Neural progenitor cell (in vitro differentiated cells): ENCODE measurements at regions not wholly inside any gene's neighbourhood (a gene's known extent, or its start where the extent isn't known, plus 50 kb on each side); places are given as distances from the start of the nearest gene placed in this dataset.

Source experiments
- EZH2 ChIP-seq: fragments of 200-600 bp; sonication (generic); IDR thresholded peaks from 2 replicates; pipeline ENCODE4 v1.6.1; 2017; ENCODE audit warnings: antibody characterized with exemption, mild to moderate bottlenecking, moderate library complexity
- TF ChIP-seq, protein P1 (sequence below): fragments of 200-600 bp; sonication (generic); IDR thresholded peaks from 2 replicates; pipeline ENCODE4 v1.5.1; 2017; ENCODE audit warnings: antibody characterized with exemption, mild to moderate bottlenecking

DNA sequence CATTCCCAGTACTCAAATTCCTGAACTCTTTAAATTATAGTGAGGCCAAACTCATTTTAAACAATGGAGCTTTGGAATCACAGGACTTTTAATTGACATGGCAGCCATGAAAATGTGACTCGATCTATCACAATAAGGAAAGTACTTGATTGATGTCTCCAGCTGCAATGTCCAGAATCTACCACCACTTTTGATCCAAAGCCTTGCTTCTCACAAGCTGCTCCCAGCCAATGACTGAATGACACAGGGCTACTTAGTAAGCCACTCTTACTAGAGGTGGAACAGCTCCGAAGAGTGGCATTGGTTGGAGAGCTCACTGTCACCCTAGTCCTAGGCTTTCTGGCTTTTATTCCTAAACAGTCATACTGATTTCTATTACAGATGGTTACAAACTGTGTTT, 270.1 kb downstream of the IRS1 start:
- TF ChIP-seq, protein P1, sequence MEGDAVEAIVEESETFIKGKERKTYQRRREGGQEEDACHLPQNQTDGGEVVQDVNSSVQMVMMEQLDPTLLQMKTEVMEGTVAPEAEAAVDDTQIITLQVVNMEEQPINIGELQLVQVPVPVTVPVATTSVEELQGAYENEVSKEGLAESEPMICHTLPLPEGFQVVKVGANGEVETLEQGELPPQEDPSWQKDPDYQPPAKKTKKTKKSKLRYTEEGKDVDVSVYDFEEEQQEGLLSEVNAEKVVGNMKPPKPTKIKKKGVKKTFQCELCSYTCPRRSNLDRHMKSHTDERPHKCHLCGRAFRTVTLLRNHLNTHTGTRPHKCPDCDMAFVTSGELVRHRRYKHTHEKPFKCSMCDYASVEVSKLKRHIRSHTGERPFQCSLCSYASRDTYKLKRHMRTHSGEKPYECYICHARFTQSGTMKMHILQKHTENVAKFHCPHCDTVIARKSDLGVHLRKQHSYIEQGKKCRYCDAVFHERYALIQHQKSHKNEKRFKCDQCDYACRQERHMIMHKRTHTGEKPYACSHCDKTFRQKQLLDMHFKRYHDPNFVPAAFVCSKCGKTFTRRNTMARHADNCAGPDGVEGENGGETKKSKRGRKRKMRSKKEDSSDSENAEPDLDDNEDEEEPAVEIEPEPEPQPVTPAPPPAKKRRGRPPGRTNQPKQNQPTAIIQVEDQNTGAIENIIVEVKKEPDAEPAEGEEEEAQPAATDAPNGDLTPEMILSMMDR = no peak
- no peak for TF ChIP-seq EZH2
